Gastroesophageal sphincter (tissue), 3 donors: ENCODE measurements at regions not wholly inside any gene's neighbourhood (a gene's known extent, or its start where the extent isn't known, plus 50 kb on each side); places are given as distances from the start of the nearest gene placed in this dataset.

ENCODE experiments used
- CTCF ChIP-seq, 4 experiments: fragments of 200-600 bp in 2 of 4; fragments of 450-650 bp in 2 of 4; sonication (generic) in 1 of 4; IDR thresholded peaks; one replicate each; pipeline ENCODE4 v1.5.1; 2017 to 2019; ENCODE audit warnings: antibody characterized with exemption in 4 of 4, mild to moderate bottlenecking in 2 of 4, moderate library complexity in 2 of 4
- POLR2AphosphoS5 ChIP-seq: sonication (generic); formaldehyde crosslinking; IDR thresholded peaks from one replicate; pipeline ENCODE4 v1.6.1; 2017; ENCODE audit warnings: antibody characterized with exemption

- TF ChIP-seq POLR2AphosphoS5 (no peak), CTCF (IDR thresholded peaks at IDR 0.05) (no peak)
These were observed 280.1 kb downstream of the SKAP2 start for GRCh38 chr7:26584326-26584725.
